ELR (cell line): ENCODE measurements at regions not wholly inside any gene's neighbourhood (a gene's known extent, or its start where the extent isn't known, plus 50 kb on each side); places are given as distances from the start of the nearest gene placed in this dataset.
"Not testable (repeated sequence)": the region's sequence is repeated elsewhere in the genome, so short reads cannot be mapped to it uniquely, and the experiment has no call there.

Experiments
- DNase-seq: peaks from one replicate; pipeline ENCODE4 v3.0.0-alpha.2; 2015; ENCODE audit warnings: low read depth

GRCh38 chr20:47441774-47442150, 59.9 kb upstream of the NCOA3 start:
- no peak for DNase-seq

GRCh38 chr20:47443060-47443459, 58.6 kb upstream of the NCOA3 start:
- DNase-seq = not testable (repeated sequence)

- DNase-seq = no peak
Measured at GRCh38 chr20:47444584-47444983, 57.1 kb upstream of the NCOA3 start.

GRCh38 chr20:47445291-47445690, 56.4 kb upstream of the NCOA3 start:
- no peak for DNase-seq

DNA sequence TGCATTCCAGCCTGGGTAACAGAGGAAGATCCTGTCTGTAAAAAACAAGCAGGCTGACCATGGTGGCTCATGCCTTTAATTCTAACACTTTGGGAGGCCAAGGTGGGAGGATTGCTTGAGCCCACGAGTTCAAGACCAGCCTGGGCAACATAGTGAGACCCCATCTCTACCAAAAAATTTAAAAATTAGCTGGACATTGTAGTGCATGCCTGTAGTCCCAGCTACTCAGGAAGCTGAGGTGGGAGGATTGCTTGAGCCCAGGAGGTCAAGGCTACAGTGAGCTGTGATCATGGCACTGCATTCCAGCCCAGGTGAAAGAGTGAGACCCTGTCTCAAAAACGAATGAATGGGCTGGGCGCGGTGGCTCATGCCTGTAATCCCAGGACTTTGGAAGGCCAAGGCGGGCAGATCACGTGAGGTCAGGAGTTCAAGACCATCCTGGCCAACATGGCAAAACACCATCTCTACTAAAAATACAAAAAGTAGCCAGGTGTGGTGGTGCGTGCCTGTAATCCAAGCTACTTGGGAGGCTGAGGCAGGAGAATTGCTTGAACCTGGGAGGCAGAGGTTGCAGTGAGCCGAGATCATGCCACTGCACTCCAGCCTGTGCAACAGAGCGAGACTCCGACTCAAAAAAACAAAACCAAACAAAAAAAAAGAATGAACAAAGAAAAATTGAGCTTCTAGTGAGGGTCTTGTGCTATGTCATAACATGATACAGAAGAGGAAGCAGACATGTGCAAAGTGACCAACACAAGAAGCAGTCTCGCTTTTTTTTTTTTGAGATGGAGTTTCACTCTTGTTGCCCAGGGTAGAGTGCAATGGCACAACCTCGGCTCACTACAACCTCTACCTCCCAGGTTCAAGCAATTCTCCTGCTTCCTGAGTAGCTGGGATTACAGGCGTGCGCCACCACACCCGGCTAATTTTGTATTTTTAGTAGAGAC, 54.1 kb upstream of the NCOA3 start:
- DNase-seq = not testable (repeated sequence)

GRCh38 chr20:47448429-47448828, 53.3 kb upstream of the NCOA3 start:
- no peak for DNase-seq

DNA sequence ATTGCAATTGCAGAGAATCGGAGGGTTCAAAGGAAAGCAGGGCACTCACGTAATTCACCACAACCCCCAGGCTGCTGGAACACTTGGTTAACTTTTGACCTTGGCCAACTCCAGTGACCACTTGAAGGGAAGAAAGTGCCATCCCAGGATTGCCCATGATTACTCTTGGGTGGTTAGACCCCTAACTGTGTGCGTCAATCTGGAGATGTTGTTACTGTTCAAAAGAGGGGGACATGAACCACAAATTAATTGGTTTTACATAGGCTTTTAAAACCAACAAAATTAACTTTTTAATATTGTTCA, 50.1 kb upstream of the NCOA3 start:
- DNase-seq = no peak
